Stomach (tissue), 8 donors: ENCODE measurements at regions not wholly inside any gene's neighbourhood (a gene's known extent, or its start where the extent isn't known, plus 50 kb on each side); places are given as distances from the start of the nearest gene placed in this dataset.

Source experiments
- DNase-seq, 2 donors: peaks; one replicate each; pipeline versions ENCODE4 v3.0.0 to v3.0.0-alpha.2; 2013 to 2019
- H3K27ac ChIP-seq, 5 donors: fragments of 200-600 bp in 4 of 5; sonication (generic) in 4 of 5; one replicate each; pipeline ENCODE4 v1.5.1; 2013 to 2019; ENCODE audit warnings: mild to moderate bottlenecking in 1 of 5, moderate library complexity in 1 of 5
- H3K27me3 ChIP-seq, 3 donors: fragments of 200-600 bp; sonication (generic); one replicate each; pipeline ENCODE4 v1.5.1; 2017 to 2019; ENCODE audit warnings: mixed run types in 1 of 3
- H3K36me3 ChIP-seq, 4 donors: fragments of 200-600 bp; sonication (generic); 1 replicate in 3 of 4; 2 replicates in 1 of 4; pipeline ENCODE4 v1.5.1; 2016 to 2019
- H3K4me1 ChIP-seq, 4 donors: fragments of 200-600 bp; sonication (generic); one replicate each; pipeline ENCODE4 v1.5.1; 2016 to 2019
- H3K4me3 ChIP-seq, 4 donors: fragments of 200-600 bp; sonication (generic) in 3 of 4; one replicate each; pipeline ENCODE4 v1.5.1; 2016 to 2019; ENCODE audit warnings: mild to moderate bottlenecking in 1 of 4
- H3K9me3 ChIP-seq, 4 donors: fragments of 200-600 bp; sonication (generic); one replicate each; pipeline ENCODE4 v1.5.1; 2016 to 2019
- CTCF ChIP-seq, 7 experiments: fragments of 450-650 bp in 4 of 7; fragments of 200-600 bp in 3 of 7; sonication (generic) in 3 of 7; IDR thresholded peaks; one replicate each; pipeline ENCODE4 v1.5.1; 2016 to 2019; ENCODE audit warnings: antibody characterized with exemption in 7 of 7, control low read depth in 2 of 7, mild to moderate bottlenecking in 1 of 7
- EP300 ChIP-seq: sonication (generic); formaldehyde crosslinking; IDR thresholded peaks from one replicate; pipeline ENCODE4 v1.6.1; 2017; ENCODE audit warnings: antibody characterized with exemption
- POLR2A ChIP-seq, 4 donors: fragments of 450-650 bp; IDR thresholded peaks; one replicate each; pipeline ENCODE4 v1.6.1; 2016; ENCODE audit warnings: antibody characterized with exemption in 4 of 4, control low read depth in 2 of 4, mild to moderate bottlenecking in 1 of 4, moderate library complexity in 1 of 4
- POLR2AphosphoS5 ChIP-seq, 3 donors: sonication (generic); formaldehyde crosslinking; IDR thresholded peaks; one replicate each; pipeline ENCODE4 v1.6.1; 2016; ENCODE audit warnings: antibody characterized with exemption in 3 of 3
- WGBS, 5 donors: extraction: QIAGEN DNeasy Blood & Tissue Kit in 3 of 5; methylation state at CpG; one replicate each; pipeline versions ENCODE4 v1.1.5 to v1.1.7; 2013 to 2018; 5-methylcytosine and 5-hydroxymethylcytosine counted together
- intact Hi-C: fragments of 100-400 bp; cut with DNase I; formaldehyde crosslinking; loops from one replicate; pipeline ENCODE4 v1.15.1; 2023; ENCODE audit warnings: low total_unique reads
- donor health status: healthy with polysubstance abuse.
- donor health status: Bipolar disorder and iron deficiency.
- donor health status: healthy.

- 86 to 91% (median 90%) methylated on average over 11 of the region's 11 CpGs for WGBS, 5 donors
- Histone ChIP-seq H3K9me3 (no peaks in the 10 kb centered on the region), H3K27ac (no peak overlapping the region), H3K4me1 (peaks cover 0 to 13% (median 0%) of the 10 kb centered on the region in 4 donors), H3K36me3 (no peaks in the 10 kb centered on the region), H3K4me3 (no peak overlapping the region), H3K27me3 (no peaks in the 10 kb centered on the region)
- intact Hi-C loops: no loop called here
- TF ChIP-seq EP300 (no peak), CTCF (IDR thresholded peaks at IDR 0.05) (no peak), POLR2A (IDR thresholded peaks at IDR 0.05) (no peak), POLR2AphosphoS5 (IDR thresholded peaks at IDR 0.05) (no peak)
- no peak for DNase-seq
Observed at GRCh38 chr5:53783624-53784228, 223.3 kb downstream of the NDUFS4 start.

- H3K36me3 ChIP-seq: no peaks in the 10 kb centered on the region
- TF ChIP-seq POLR2AphosphoS5 (IDR thresholded peaks at IDR 0.05): no peak
- TF ChIP-seq EP300: no peak
- TF ChIP-seq POLR2A (IDR thresholded peaks at IDR 0.05): no peak
- TF ChIP-seq CTCF (IDR thresholded peaks at IDR 0.05): no peak
- H3K27ac ChIP-seq: no peak overlapping the region
- no peaks in the 10 kb centered on the region for H3K9me3 ChIP-seq
- no peak overlapping the region for H3K4me3 ChIP-seq
- H3K4me1 ChIP-seq: peaks cover 0 to 7% (median 0%) of the 10 kb centered on the region in 4 donors
- DNase-seq: no peak
- intact Hi-C loops: no loop called here
- 64 to 86% (median 76%) methylated on average over 6 of the region's 6 CpGs for WGBS, 5 donors
- H3K27me3 ChIP-seq: no peaks in the 10 kb centered on the region
Observed at GRCh38 chr5:53784596-53784995, 224.2 kb downstream of the NDUFS4 start.

- Histone ChIP-seq H3K4me1 (no peaks in the 10 kb centered on the region), H3K27me3 (no peaks in the 10 kb centered on the region), H3K36me3 (no peaks in the 10 kb centered on the region), H3K9me3 (no peaks in the 10 kb centered on the region), H3K4me3 (no peak overlapping the region), H3K27ac (no peak overlapping the region)
- WGBS, 5 donors: 64 to 81% (median 74%) methylated on average over 3 of the region's 3 CpGs
- DNase-seq: no peak
- intact Hi-C loops: no loop called here
- TF ChIP-seq EP300 (no peak), CTCF (IDR thresholded peaks at IDR 0.05) (no peak), POLR2AphosphoS5 (IDR thresholded peaks at IDR 0.05) (no peak), POLR2A (IDR thresholded peaks at IDR 0.05) (no peak)
Observed at GRCh38 chr5:53785924-53786323, 225.5 kb downstream of the NDUFS4 start.

GRCh38 chr5:53790026-53790425 is 229.6 kb downstream of the NDUFS4 start:
- Histone ChIP-seq H3K4me3 (no peak overlapping the region), H3K9me3 (no peaks in the 10 kb centered on the region), H3K27me3 (no peaks in the 10 kb centered on the region), H3K27ac (no peak overlapping the region), H3K4me1 (no peaks in the 10 kb centered on the region), H3K36me3 (no peaks in the 10 kb centered on the region)
- DNase-seq: no peak
- intact Hi-C loops: no loop called here
- TF ChIP-seq POLR2A (IDR thresholded peaks at IDR 0.05) (no peak), POLR2AphosphoS5 (IDR thresholded peaks at IDR 0.05) (no peak), CTCF (IDR thresholded peaks at IDR 0.05) (no peak), EP300 (no peak)
- 87 to 97% (median 96%) methylated on average over 2 of the region's 2 CpGs for WGBS, 5 donors
